ENCODE measurements at regions not wholly inside any gene's neighbourhood (a gene's known extent, or its start where the extent isn't known, plus 50 kb on each side); places are given as distances from the start of the nearest gene placed in this dataset.
"Not testable (repeated sequence)": the region's sequence is repeated elsewhere in the genome, so short reads cannot be mapped to it uniquely, and the experiment has no call there.

GRCh38 chr1:146381196-146381595, 152.4 kb upstream of the NOTCH2NLA start:
- TF ChIP-seq CTCF (IDR thresholded peaks at IDR 0.05); POLR2A (IDR thresholded peaks at IDR 0.05); POLR2AphosphoS5 (IDR thresholded peaks at IDR 0.05; ENCODE audit: insufficient read depth in 1 of 2, low read depth in 1 of 2): not testable (repeated sequence)

All from vagina (tissue), 2 donors.